ENCODE measurements at regions not wholly inside any gene's neighbourhood (a gene's known extent, or its start where the extent isn't known, plus 50 kb on each side); places are given as distances from the start of the nearest gene placed in this dataset.

DNA sequence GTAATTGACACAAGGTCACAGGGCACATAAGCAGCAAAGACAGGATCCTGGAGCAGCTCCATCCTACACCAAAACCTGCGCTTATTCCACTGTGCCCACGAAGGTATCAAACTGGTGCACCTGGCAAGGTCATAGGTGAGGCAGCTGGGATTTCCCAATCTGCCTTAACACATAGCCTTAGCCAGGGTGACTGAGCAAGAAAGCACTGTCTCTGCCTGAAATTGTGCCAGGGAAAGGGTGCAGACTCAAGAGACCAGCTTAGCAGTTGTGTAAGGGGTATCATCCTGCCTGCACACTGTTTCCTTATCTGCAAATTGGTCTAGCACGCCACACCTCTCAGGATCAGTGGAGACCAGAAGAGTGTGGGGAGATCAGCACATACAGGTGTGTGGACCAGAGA lies 82.8 kb downstream of the MAFB start:
- in situ Hi-C loops (cut with MboI): no loop called here
- Histone ChIP-seq H3K9ac (no peak overlapping the region), H3K27me3 (replicated peaks; ENCODE audit: insufficient read depth) (peaks cover 11% of the 10 kb centered on the region; the same call in 1 of the 2 replicates), H2AFZ (no peak overlapping the region), H3K79me2 (ENCODE audit: insufficient read depth) (no peaks in the 10 kb centered on the region), H3K36me3 (ENCODE audit: low read depth) (no peaks in the 10 kb centered on the region), H3K9me3 (ENCODE audit: low read depth) (no peaks in the 10 kb centered on the region), H3K4me3 (no peak overlapping the region), H3F3A (ENCODE audit: insufficient read depth) (no peaks in the 10 kb centered on the region), H3K9me2 (ENCODE audit: insufficient read depth) (no peaks in the 10 kb centered on the region), H3K4me1 (ENCODE audit: insufficient read depth) (no peaks in the 10 kb centered on the region), H4K20me1 (ENCODE audit: insufficient read depth) (no peaks in the 10 kb centered on the region), H3K4me2 (ENCODE audit: unreplicated experiment) (no peak overlapping the region), H3K27ac (no peak overlapping the region)
- TF ChIP-seq EZH2 (IDR thresholded peaks at IDR 0.05; ENCODE audit: insufficient read depth, poor library complexity, severe bottlenecking): no peak
- no peak for TF ChIP-seq EZH2phosphoT487 (IDR thresholded peaks at IDR 0.05; ENCODE audit: insufficient read depth, low read depth)
- 62 to 64% methylated on average over 3 of the region's 3 CpGs for WGBS, 2 experiments (ENCODE audit: low coverage in 1 of 2, low lambda C conversion rate in 2 of 2, missing lambda C conversion rate in 2 of 2)
- DNase-seq: no peak

DNA sequence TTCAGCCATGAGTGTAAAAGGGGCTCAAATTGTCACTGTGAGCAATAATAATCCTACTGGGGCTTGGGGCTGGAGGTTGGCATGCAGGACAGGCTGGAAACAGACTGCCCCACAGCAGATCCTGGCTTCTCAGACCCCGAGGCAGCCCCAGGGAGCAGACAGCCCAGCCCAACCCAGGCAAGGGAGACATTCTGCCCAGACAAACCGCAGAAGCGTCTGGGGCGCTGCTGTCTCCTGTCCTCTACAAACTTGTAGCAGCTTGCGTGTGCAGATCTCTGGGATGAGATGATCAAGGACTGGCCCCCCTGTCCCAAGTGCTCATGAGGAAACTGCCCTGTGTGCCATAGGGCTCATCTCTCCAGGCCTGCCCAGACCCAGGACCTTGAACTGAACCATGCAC lies 84.6 kb downstream of the MAFB start:
- no peak for DNase-seq
- H3K27ac ChIP-seq: no peak overlapping the region
- H3K36me3 ChIP-seq (ENCODE audit: low read depth): no peaks in the 10 kb centered on the region
- H4K20me1 ChIP-seq (ENCODE audit: insufficient read depth): no peaks in the 10 kb centered on the region
- H3F3A ChIP-seq (ENCODE audit: insufficient read depth): no peaks in the 10 kb centered on the region
- in situ Hi-C loops (cut with MboI): no loop called here
- no peaks in the 10 kb centered on the region for H3K4me1 ChIP-seq (ENCODE audit: insufficient read depth)
- H3K9me2 ChIP-seq (ENCODE audit: insufficient read depth): no peaks in the 10 kb centered on the region
- H3K27me3 ChIP-seq (replicated peaks; ENCODE audit: insufficient read depth): 0 out of 2 replicates have a peak, but pooled peaks cover 11% of the 10 kb centered on the region
- H3K4me3 ChIP-seq: no peak overlapping the region
- 54 to 67% methylated on average over 5 of the region's 5 CpGs for WGBS, 2 experiments (ENCODE audit: low coverage in 1 of 2, low lambda C conversion rate in 2 of 2, missing lambda C conversion rate in 2 of 2)
- TF ChIP-seq EZH2 (IDR thresholded peaks at IDR 0.05; ENCODE audit: insufficient read depth, poor library complexity, severe bottlenecking) (no peak), EZH2phosphoT487 (IDR thresholded peaks at IDR 0.05; ENCODE audit: insufficient read depth, low read depth) (no peak)
- H3K9ac ChIP-seq: no peak overlapping the region
- H3K9me3 ChIP-seq (ENCODE audit: low read depth): no peaks in the 10 kb centered on the region
- no peaks in the 10 kb centered on the region for H3K79me2 ChIP-seq (ENCODE audit: insufficient read depth)
- H2AFZ ChIP-seq: no peak overlapping the region
- no peak overlapping the region for H3K4me2 ChIP-seq (ENCODE audit: unreplicated experiment)

DNA sequence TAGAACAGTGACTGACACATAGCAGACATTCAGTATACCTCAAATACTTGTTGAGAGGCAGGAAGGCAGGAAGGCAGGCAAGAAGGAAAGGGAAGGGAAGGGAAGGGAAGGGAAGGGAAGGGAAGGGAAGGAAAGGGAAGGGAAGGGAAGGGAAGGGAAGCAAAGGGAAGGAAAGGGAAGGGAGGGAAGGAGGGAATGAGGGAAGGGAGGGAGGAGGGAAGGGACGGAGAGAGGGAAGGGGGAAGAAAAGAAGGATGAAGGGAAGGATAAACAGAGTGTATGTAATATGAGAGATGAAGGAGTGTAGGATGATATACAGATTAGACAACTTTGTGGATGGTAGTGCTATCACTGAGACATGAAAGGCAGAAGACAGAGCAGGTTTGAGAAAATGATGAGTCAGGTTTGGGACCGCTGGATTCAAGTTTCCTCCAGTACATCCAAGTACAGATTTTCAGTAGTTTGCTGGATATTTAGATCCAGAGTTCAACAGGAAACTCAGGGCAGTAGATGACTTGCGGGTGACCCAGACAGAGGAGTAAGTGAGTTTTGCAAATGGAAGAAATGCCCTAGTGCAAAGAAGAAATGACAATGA lies 85.9 kb downstream of the MAFB start:
- H3K4me1 ChIP-seq (ENCODE audit: insufficient read depth): no peaks in the 10 kb centered on the region
- TF ChIP-seq EZH2 (IDR thresholded peaks at IDR 0.05; ENCODE audit: insufficient read depth, poor library complexity, severe bottlenecking) (no peak), EZH2phosphoT487 (IDR thresholded peaks at IDR 0.05; ENCODE audit: insufficient read depth, low read depth) (no peak)
- H3K4me3 ChIP-seq: no peak overlapping the region
- no peaks in the 10 kb centered on the region for H3K9me2 ChIP-seq (ENCODE audit: insufficient read depth)
- H4K20me1 ChIP-seq (ENCODE audit: insufficient read depth): no peaks in the 10 kb centered on the region
- WGBS, 2 experiments (ENCODE audit: low coverage in 1 of 2, low lambda C conversion rate in 2 of 2, missing lambda C conversion rate in 2 of 2): 66 to 72% methylated on average over 3 of the region's 3 CpGs
- H2AFZ ChIP-seq: no peak overlapping the region
- H3K79me2 ChIP-seq (ENCODE audit: insufficient read depth): no peaks in the 10 kb centered on the region
- H3K9ac ChIP-seq: no peak overlapping the region
- DNase-seq: no peak
- H3K9me3 ChIP-seq (ENCODE audit: low read depth): no peaks in the 10 kb centered on the region
- no peak overlapping the region for H3K4me2 ChIP-seq (ENCODE audit: unreplicated experiment)
- H3K27me3 ChIP-seq (replicated peaks; ENCODE audit: insufficient read depth): 0 out of 2 replicates have a peak, but pooled peaks cover 11% of the 10 kb centered on the region
- no peaks in the 10 kb centered on the region for H3F3A ChIP-seq (ENCODE audit: insufficient read depth)
- no peak overlapping the region for H3K27ac ChIP-seq
- in situ Hi-C loops (cut with MboI): no loop called here
- H3K36me3 ChIP-seq (ENCODE audit: low read depth): no peaks in the 10 kb centered on the region

DNA sequence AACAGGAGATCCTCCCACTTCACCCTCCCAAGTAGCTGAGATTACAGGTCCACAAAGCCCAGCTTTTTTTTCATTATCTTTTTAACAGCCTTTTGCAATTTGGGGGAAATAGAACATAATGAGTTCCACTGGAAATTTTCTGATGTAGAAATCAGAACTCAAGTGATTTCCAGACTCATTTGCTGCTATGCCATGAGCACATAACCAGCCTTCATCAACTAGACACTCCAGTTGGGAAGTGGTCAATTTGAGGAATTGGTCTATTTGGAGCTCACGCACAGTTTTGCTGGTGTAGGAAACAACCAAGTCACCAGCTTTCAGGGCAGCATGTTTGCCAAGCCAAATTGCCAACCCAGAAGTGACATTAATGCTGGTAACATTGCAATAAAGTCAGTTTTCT lies 86.7 kb downstream of the MAFB start:
- 40 to 46% methylated on average over 1 of the region's 1 CpG for WGBS, 2 experiments (ENCODE audit: low coverage in 1 of 2, low lambda C conversion rate in 2 of 2, missing lambda C conversion rate in 2 of 2)
- no peaks in the 10 kb centered on the region for H3K79me2 ChIP-seq (ENCODE audit: insufficient read depth)
- DNase-seq: no peak
- 0 out of 2 replicates have a peak, but pooled peaks cover 11% of the 10 kb centered on the region for H3K27me3 ChIP-seq (replicated peaks; ENCODE audit: insufficient read depth)
- H3K9me2 ChIP-seq (ENCODE audit: insufficient read depth): no peaks in the 10 kb centered on the region
- H2AFZ ChIP-seq: no peak overlapping the region
- no peak overlapping the region for H3K27ac ChIP-seq
- no peaks in the 10 kb centered on the region for H3F3A ChIP-seq (ENCODE audit: insufficient read depth)
- in situ Hi-C loops (cut with MboI): no loop called here
- H3K4me1 ChIP-seq (ENCODE audit: insufficient read depth): no peaks in the 10 kb centered on the region
- no peaks in the 10 kb centered on the region for H4K20me1 ChIP-seq (ENCODE audit: insufficient read depth)
- no peak overlapping the region for H3K4me3 ChIP-seq
- no peaks in the 10 kb centered on the region for H3K9me3 ChIP-seq (ENCODE audit: low read depth)
- TF ChIP-seq EZH2 (IDR thresholded peaks at IDR 0.05; ENCODE audit: insufficient read depth, poor library complexity, severe bottlenecking) (no peak), EZH2phosphoT487 (IDR thresholded peaks at IDR 0.05; ENCODE audit: insufficient read depth, low read depth) (no peak)
- no peaks in the 10 kb centered on the region for H3K36me3 ChIP-seq (ENCODE audit: low read depth)
- no peak overlapping the region for H3K9ac ChIP-seq
- H3K4me2 ChIP-seq (ENCODE audit: unreplicated experiment): no peak overlapping the region
